HG03196 (cell line): ENCODE measurements at regions not wholly inside any gene's neighbourhood (a gene's known extent, or its start where the extent isn't known, plus 50 kb on each side); places are given as distances from the start of the nearest gene placed in this dataset.
"Not testable (repeated sequence)": the region's sequence is repeated elsewhere in the genome, so short reads cannot be mapped to it uniquely, and the experiment has no call there.

Source experiments
- ATAC-seq: cut with Tn5 transposase; IDR thresholded peaks from one replicate; pipeline ENCODE4 v1.9.1; 2021; ENCODE audit not compliant: unreplicated experiment

GRCh38 chr1:99496067-99496466 lies 149.8 kb upstream of the PALMD start:
- no peak for ATAC-seq

GRCh38 chr1:99497690-99498089 lies 148.2 kb upstream of the PALMD start:
- no peak for ATAC-seq

GRCh38 chr1:99500541-99500940 lies 145.4 kb upstream of the PALMD start:
- no peak for ATAC-seq

- ATAC-seq: no peak
Observed at GRCh38 chr1:99501871-99502270, 144.0 kb upstream of the PALMD start.

GRCh38 chr1:99502400-99502799 lies 143.5 kb upstream of the PALMD start:
- no peak for ATAC-seq

- ATAC-seq: no peak
Observed at GRCh38 chr1:99503276-99503747, 142.6 kb upstream of the PALMD start.

GRCh38 chr1:99504287-99504686 lies 141.6 kb upstream of the PALMD start:
- no peak for ATAC-seq

- ATAC-seq: no peak
Observed at GRCh38 chr1:99506631-99507030, 139.3 kb upstream of the PALMD start.

GRCh38 chr1:99507446-99507845 lies 138.5 kb upstream of the PALMD start:
- ATAC-seq: not testable (repeated sequence)

- ATAC-seq: no peak
Observed at GRCh38 chr1:99507906-99508732, 137.8 kb upstream of the PALMD start.

- not testable (repeated sequence) for ATAC-seq
Observed at GRCh38 chr1:99508733-99509445, 137.0 kb upstream of the PALMD start.

GRCh38 chr1:99514823-99515552 lies 130.9 kb upstream of the PALMD start:
- ATAC-seq: not testable (repeated sequence)

GRCh38 chr1:99516141-99516540 lies 129.8 kb upstream of the PALMD start:
- ATAC-seq: no peak

- no peak for ATAC-seq
Observed at GRCh38 chr1:99520121-99520520, 125.8 kb upstream of the PALMD start.

GRCh38 chr1:99525331-99525730 lies 120.6 kb upstream of the PALMD start:
- ATAC-seq: no peak

GRCh38 chr1:99527078-99527477 lies 118.8 kb upstream of the PALMD start:
- no peak for ATAC-seq

GRCh38 chr1:99527545-99527944 lies 118.4 kb upstream of the PALMD start:
- ATAC-seq: no peak

GRCh38 chr1:99529002-99529401 lies 116.9 kb upstream of the PALMD start:
- no peak for ATAC-seq

- no peak for ATAC-seq
Observed at GRCh38 chr1:99531578-99532275, 114.2 kb upstream of the PALMD start.

- no peak for ATAC-seq
Observed at GRCh38 chr1:99532276-99532580, 113.7 kb upstream of the PALMD start.
